ENCODE measurements at regions not wholly inside any gene's neighbourhood (a gene's known extent, or its start where the extent isn't known, plus 50 kb on each side); places are given as distances from the start of the nearest gene placed in this dataset.

GRCh38 chr2:217151509-217152206 is 291.8 kb upstream of the TNP1 start:
- TF ChIP-seq POLR2AphosphoS5 (IDR thresholded peaks at IDR 0.05) = no peak
- TF ChIP-seq CTCF (IDR thresholded peaks at IDR 0.05) = no peak
- TF ChIP-seq POLR2A (IDR thresholded peaks at IDR 0.05) = no peak
